ENCODE measurements at regions not wholly inside any gene's neighbourhood (a gene's known extent, or its start where the extent isn't known, plus 50 kb on each side); places are given as distances from the start of the nearest gene placed in this dataset.

DNA sequence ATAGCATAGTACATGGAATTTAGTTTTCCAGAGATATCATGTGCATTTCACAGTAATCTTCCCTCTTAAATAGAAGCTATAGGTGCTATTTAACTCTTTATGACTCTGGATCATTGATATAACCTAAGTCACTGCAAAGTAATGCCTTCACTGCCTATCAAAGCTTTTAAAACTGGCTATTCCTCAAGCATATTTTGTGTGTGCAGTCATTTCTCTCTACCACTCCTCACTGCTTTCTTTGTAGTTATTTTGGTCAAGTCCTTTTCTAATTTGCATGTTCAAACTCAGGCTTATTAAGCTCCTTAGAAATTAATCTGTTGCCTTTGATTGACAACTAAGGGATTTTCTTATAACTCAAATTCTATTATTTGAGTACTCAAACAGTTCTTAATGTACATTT lies 79.4 kb upstream of the PLEKHG7 start:
- Histone ChIP-seq H4K20me1 (ENCODE audit: control insufficient read depth, insufficient read depth) (no peaks in the 10 kb centered on the region), H3K36me3 (ENCODE audit: control insufficient read depth in 2 of 2, insufficient read depth in 2 of 2, low read length in 1 of 2) (no peaks in the 10 kb centered on the region), H3K9me3 (replicated peaks; ENCODE audit: control insufficient read depth, insufficient read depth, low read length) (no peaks in the 10 kb centered on the region), H3K4me3 (no peak overlapping the region), H3K27ac (ENCODE audit: control insufficient read depth, insufficient read depth) (no peak overlapping the region), H3K4me1 (ENCODE audit: control insufficient read depth, insufficient read depth, low read length) (no peaks in the 10 kb centered on the region), H2AFZ (ENCODE audit: control insufficient read depth, low read depth, low read length) (no peak overlapping the region), H3K79me2 (ENCODE audit: control insufficient read depth, insufficient read depth, low read length) (no peaks in the 10 kb centered on the region), H3K27me3 (replicated peaks in 1 of 2; ENCODE audit: control insufficient read depth in 2 of 2, insufficient read depth in 2 of 2, low read length in 1 of 2) (no peaks in the 10 kb centered on the region), H3K9ac (ENCODE audit: control insufficient read depth, insufficient read depth, low read length) (no peak overlapping the region), H3K4me2 (ENCODE audit: control insufficient read depth, insufficient read depth) (no peak overlapping the region)
- ChIA-PET SMC1A (ENCODE audit: uncharacterized antibody, unreplicated experiment) (interaction anchor here (0.6 to 1.1 kb wide), 4 partner anchors 8 to 46 kb away, joined by 3 read pairs; no protein-coding TSS in a partner anchor), RAD21 (ENCODE audit: unreplicated experiment) (interaction anchor here (0.7 kb wide), 1 partner anchor 9 kb away, joined by 3 read pairs; no protein-coding TSS in a partner anchor), POLR2A (interaction anchor here (0.5 kb wide), 1 partner anchor 624 kb away, joined by 3 read pairs; no protein-coding TSS in a partner anchor), CTCF (interaction anchor here (1.0 kb wide), 2 partner anchors 9 to 22 kb away, joined by 3 read pairs; no protein-coding TSS in a partner anchor)
- BruUV-seq (replicated peaks): no TSS peak
- FAIRE-seq (no peak), ATAC-seq (no peak), DNase-seq (ENCODE audit: low read depth, low spot score) (no peak)
- intact Hi-C loops (cut with micrococcal nuclease; ENCODE audit: unreplicated experiment) (no loop called here), in situ Hi-C loops (cut with MboI) (no loop called here)
- no peak for TF ChIP-seq ESRRA (IDR thresholded peaks at IDR 0.05; ENCODE audit: low read length)
- no peak for TF ChIP-seq NBN (IDR thresholded peaks at IDR 0.05)

DNA sequence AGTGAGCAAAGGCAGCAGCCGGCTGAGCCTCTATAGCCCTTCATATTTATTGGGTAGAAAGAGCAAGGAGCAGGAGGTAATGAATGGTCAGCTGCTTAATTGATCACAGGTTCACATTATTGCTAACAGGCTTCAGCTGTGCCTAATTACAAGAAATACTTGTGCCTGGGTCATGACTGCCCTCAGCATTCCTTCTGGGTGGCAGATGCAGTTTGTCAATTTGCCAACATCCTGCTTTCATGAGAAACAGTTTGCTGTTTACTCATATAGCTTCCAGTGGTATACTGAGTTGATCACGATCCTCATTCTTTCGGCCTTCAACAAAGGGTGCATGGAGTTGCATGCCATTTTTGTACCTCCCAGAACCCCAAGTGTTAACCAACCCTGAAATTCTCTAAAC lies 81.0 kb upstream of the PLEKHG7 start:
- ChIA-PET RAD21 (ENCODE audit: unreplicated experiment) (no interaction called here), CTCF (no interaction called here), POLR2A (no interaction called here), SMC1A (ENCODE audit: uncharacterized antibody, unreplicated experiment) (no interaction called here)
- 96% methylated on average over 3 of the region's 3 CpGs for WGBS (ENCODE audit: insufficient coverage, insufficient replicate concordance, low lambda C conversion rate, missing lambda C conversion rate)
- no peaks in the 10 kb centered on the region for H3K79me2 ChIP-seq (ENCODE audit: control insufficient read depth, insufficient read depth, low read length)
- no peaks in the 10 kb centered on the region for H3K4me1 ChIP-seq (ENCODE audit: control insufficient read depth, insufficient read depth, low read length)
- H4K20me1 ChIP-seq (ENCODE audit: control insufficient read depth, insufficient read depth): no peaks in the 10 kb centered on the region
- no peaks in the 10 kb centered on the region for H3K36me3 ChIP-seq (ENCODE audit: control insufficient read depth in 2 of 2, insufficient read depth in 2 of 2, low read length in 1 of 2)
- H3K9me3 ChIP-seq (replicated peaks; ENCODE audit: control insufficient read depth, insufficient read depth, low read length): no peaks in the 10 kb centered on the region
- H3K27me3 ChIP-seq (replicated peaks in 1 of 2; ENCODE audit: control insufficient read depth in 2 of 2, insufficient read depth in 2 of 2, low read length in 1 of 2): no peaks in the 10 kb centered on the region
- no peak overlapping the region for H2AFZ ChIP-seq (ENCODE audit: control insufficient read depth, low read depth, low read length)
- intact Hi-C loops (cut with micrococcal nuclease; ENCODE audit: unreplicated experiment): no loop called here
- BruUV-seq (replicated peaks): no TSS peak
- in situ Hi-C loops (cut with MboI): no loop called here
- FAIRE-seq: no peak
- no peak for DNase-seq (ENCODE audit: low read depth, low spot score)
- H3K4me2 ChIP-seq (ENCODE audit: control insufficient read depth, insufficient read depth): no peak overlapping the region
- no peak overlapping the region for H3K9ac ChIP-seq (ENCODE audit: control insufficient read depth, insufficient read depth, low read length)
- H3K27ac ChIP-seq (ENCODE audit: control insufficient read depth, insufficient read depth): no peak overlapping the region
- ATAC-seq: no peak
- H3K4me3 ChIP-seq: no peak overlapping the region
- TF ChIP-seq TAF1 (IDR thresholded peaks at IDR 0.05; ENCODE audit: borderline replicate concordance, low read depth, low read length): no peak
- TF ChIP-seq BHLHE40 (IDR thresholded peaks at IDR 0.05; ENCODE audit: borderline replicate concordance in 1 of 2, low read depth in 2 of 2, low read length in 1 of 2): no peak
- TF ChIP-seq, protein P1, sequence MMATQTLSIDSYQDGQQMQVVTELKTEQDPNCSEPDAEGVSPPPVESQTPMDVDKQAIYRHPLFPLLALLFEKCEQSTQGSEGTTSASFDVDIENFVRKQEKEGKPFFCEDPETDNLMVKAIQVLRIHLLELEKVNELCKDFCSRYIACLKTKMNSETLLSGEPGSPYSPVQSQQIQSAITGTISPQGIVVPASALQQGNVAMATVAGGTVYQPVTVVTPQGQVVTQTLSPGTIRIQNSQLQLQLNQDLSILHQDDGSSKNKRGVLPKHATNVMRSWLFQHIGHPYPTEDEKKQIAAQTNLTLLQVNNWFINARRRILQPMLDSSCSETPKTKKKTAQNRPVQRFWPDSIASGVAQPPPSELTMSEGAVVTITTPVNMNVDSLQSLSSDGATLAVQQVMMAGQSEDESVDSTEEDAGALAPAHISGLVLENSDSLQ (IDR thresholded peaks at IDR 0.05): no peak
- no peak for TF ChIP-seq MYC (IDR thresholded peaks at IDR 0.05; ENCODE audit: insufficient read depth, insufficient read length, insufficient replicate concordance, low read length, severe bottlenecking)
- TF ChIP-seq RCOR1 (conservative IDR thresholded peaks at IDR 0.05; ENCODE audit: low read depth, low read length): no peak
- no peak for TF ChIP-seq SMARCA5 (IDR thresholded peaks at IDR 0.05)
- TF ChIP-seq NRF1 (conservative IDR thresholded peaks at IDR 0.05; ENCODE audit: low read depth, low read length): no peak
- TF ChIP-seq ZZZ3 (IDR thresholded peaks at IDR 0.05; ENCODE audit: control insufficient read depth, insufficient read length, low read depth): no peak
- TF ChIP-seq, protein P2, sequence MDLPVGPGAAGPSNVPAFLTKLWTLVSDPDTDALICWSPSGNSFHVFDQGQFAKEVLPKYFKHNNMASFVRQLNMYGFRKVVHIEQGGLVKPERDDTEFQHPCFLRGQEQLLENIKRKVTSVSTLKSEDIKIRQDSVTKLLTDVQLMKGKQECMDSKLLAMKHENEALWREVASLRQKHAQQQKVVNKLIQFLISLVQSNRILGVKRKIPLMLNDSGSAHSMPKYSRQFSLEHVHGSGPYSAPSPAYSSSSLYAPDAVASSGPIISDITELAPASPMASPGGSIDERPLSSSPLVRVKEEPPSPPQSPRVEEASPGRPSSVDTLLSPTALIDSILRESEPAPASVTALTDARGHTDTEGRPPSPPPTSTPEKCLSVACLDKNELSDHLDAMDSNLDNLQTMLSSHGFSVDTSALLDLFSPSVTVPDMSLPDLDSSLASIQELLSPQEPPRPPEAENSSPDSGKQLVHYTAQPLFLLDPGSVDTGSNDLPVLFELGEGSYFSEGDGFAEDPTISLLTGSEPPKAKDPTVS (IDR thresholded peaks at IDR 0.05; ENCODE audit: low read depth, low read length): no peak
- TF ChIP-seq, protein P3, sequence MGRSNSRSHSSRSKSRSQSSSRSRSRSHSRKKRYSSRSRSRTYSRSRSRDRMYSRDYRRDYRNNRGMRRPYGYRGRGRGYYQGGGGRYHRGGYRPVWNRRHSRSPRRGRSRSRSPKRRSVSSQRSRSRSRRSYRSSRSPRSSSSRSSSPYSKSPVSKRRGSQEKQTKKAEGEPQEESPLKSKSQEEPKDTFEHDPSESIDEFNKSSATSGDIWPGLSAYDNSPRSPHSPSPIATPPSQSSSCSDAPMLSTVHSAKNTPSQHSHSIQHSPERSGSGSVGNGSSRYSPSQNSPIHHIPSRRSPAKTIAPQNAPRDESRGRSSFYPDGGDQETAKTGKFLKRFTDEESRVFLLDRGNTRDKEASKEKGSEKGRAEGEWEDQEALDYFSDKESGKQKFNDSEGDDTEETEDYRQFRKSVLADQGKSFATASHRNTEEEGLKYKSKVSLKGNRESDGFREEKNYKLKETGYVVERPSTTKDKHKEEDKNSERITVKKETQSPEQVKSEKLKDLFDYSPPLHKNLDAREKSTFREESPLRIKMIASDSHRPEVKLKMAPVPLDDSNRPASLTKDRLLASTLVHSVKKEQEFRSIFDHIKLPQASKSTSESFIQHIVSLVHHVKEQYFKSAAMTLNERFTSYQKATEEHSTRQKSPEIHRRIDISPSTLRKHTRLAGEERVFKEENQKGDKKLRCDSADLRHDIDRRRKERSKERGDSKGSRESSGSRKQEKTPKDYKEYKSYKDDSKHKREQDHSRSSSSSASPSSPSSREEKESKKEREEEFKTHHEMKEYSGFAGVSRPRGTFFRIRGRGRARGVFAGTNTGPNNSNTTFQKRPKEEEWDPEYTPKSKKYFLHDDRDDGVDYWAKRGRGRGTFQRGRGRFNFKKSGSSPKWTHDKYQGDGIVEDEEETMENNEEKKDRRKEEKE (IDR thresholded peaks at IDR 0.05): no peak
- TF ChIP-seq RUNX3 (IDR thresholded peaks at IDR 0.05; ENCODE audit: low read length): no peak
- TF ChIP-seq KAT2A (conservative IDR thresholded peaks at IDR 0.05; ENCODE audit: control insufficient read depth, low read depth, low read length): no peak

Data from GM12878 (cell line).